Astrocyte of the cerebellum (primary cell): ENCODE measurements at regions not wholly inside any gene's neighbourhood (a gene's known extent, or its start where the extent isn't known, plus 50 kb on each side); places are given as distances from the start of the nearest gene placed in this dataset.
"Not testable (repeated sequence)": the region's sequence is repeated elsewhere in the genome, so short reads cannot be mapped to it uniquely, and the experiment has no call there.

ENCODE experiments used
- DNase-seq: peaks from one replicate; pipeline ENCODE4 v3.0.0-alpha.2; 2011; ENCODE audit warnings: low read depth
- H3K4me3 ChIP-seq: 2 replicates; pipeline ENCODE4 v1.5.1; 2011; ENCODE audit warnings: mild to moderate bottlenecking, low read depth, low read length, moderate library complexity
- CTCF ChIP-seq: IDR thresholded peaks from 2 replicates; pipeline ENCODE4 v1.5.1; 2012; ENCODE audit warnings: low read length, low read depth, moderate library complexity, mild to moderate bottlenecking; ENCODE audit errors: missing control alignments
- in situ Hi-C: cut with HindIII; loops from 2 replicates; pipeline ENCODE4 v1.10.0; 2017; ENCODE audit warnings: low sequenced_read_pairs

DNA sequence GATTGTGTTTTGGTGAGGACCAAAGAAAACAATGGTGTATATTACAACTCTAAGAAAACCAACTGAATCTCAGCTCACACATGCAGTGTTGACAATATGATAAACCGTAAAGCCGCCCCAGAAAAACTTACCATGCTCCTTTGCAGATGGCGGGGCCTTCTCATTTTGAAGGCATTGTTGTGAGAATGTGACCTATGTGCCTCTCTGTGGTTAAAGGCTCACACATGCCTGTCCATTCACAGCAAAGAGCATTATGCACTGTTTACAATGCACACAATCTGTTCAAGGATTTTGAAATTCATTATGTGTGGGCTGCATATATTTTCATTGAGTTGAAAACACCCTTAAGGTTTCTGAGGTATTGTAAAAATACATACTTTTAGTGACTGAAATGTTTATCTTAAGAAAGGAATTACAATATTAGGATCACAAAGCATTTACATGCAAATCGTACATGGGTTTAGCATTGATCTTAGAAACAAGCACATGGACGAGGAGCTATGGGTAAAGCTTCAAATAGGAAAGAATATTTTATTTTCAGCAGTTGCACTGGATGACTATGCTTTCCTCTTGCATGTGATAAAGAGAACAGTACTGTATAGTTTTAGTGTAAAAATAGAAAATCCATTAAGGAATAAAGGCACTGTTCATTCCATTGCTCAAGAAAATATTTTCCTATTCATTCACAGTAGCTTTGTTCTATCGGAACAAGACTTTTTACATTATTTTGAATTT, 334.3 kb downstream of the ARL4A start:
- H3K4me3 ChIP-seq, result no peak overlapping the region
- DNase-seq, result no peak
- in situ Hi-C loops, result no loop called here
- TF ChIP-seq CTCF, result no peak

- in situ Hi-C loops, result no loop called here
- H3K4me3 ChIP-seq, result no peak overlapping the region
Measured at GRCh38 chr7:13024121-13024674, 336.8 kb downstream of the ARL4A start.

GRCh38 chr7:13025043-13025442, 337.6 kb downstream of the ARL4A start:
- DNase-seq, H3K4me3 ChIP-seq, in situ Hi-C loops: not testable (repeated sequence)

More at GRCh38 chr7:13024121-13024674, 336.8 kb downstream of the ARL4A start:
- no peak for DNase-seq
- TF ChIP-seq CTCF, result no peak

GRCh38 chr7:13027321-13027720, 339.9 kb downstream of the ARL4A start:
- in situ Hi-C loops, result no loop called here
- no peak for DNase-seq
- no peak overlapping the region for H3K4me3 ChIP-seq
- no peak for TF ChIP-seq CTCF

- no peak for TF ChIP-seq CTCF
- in situ Hi-C loops, result no loop called here
- no peak overlapping the region for H3K4me3 ChIP-seq
- no peak for DNase-seq
Measured at GRCh38 chr7:13028036-13028824, 340.8 kb downstream of the ARL4A start.

DNA sequence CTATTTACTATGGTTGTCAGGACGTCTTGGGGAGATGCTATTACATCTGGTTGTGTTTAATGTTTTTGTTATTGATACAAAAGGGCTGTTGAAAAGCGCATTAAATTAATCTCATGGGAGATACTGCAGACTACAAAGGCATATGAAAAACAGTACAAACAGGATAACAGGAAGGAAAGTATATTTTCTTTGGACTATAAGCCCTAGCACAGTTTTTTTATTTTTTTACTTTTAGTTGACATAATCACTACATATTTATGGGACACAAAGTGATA, 341.3 kb downstream of the ARL4A start:
- no peak for DNase-seq
- no peak overlapping the region for H3K4me3 ChIP-seq
- in situ Hi-C loops, result no loop called here
- no peak for TF ChIP-seq CTCF

DNA sequence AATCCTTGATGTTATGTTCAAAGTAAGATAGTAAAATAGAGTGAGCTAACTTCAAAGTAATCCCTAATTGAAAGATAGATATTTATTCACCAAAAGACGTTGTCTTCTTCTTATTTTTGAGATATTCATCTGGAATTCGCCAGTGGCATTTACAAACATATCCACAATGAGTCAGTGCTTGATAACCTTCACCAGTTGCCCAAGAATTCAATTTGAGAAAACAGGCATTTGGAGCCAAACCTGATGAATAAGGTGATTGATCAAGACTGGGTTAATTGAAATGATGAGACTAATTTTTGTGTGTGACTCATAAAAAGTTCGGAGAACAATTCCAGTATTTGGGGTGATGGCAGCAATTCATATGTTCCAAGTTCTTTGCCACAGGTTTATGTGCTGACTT, 344.0 kb downstream of the ARL4A start:
- in situ Hi-C loops, result no loop called here
- no peak for DNase-seq

More for the DNA sequence above, 344.0 kb downstream of the ARL4A start:
- H3K4me3 ChIP-seq, result no peak overlapping the region
- TF ChIP-seq CTCF, result no peak
